ENCODE measurements at regions not wholly inside any gene's neighbourhood (a gene's known extent, or its start where the extent isn't known, plus 50 kb on each side); places are given as distances from the start of the nearest gene placed in this dataset.

GRCh38 chr15:81567924-81568323 lies 193.9 kb upstream of the TMC3 start:
- TF ChIP-seq POLR2A (IDR thresholded peaks at IDR 0.05; ENCODE audit: extremely low read depth, insufficient read length): no peak
- TF ChIP-seq CTCF (IDR thresholded peaks at IDR 0.05; ENCODE audit: low read depth, low read length): no peak

Measured in NB4 (cell line).